Mesendoderm (in vitro differentiated cells): ENCODE measurements at regions not wholly inside any gene's neighbourhood (a gene's known extent, or its start where the extent isn't known, plus 50 kb on each side); places are given as distances from the start of the nearest gene placed in this dataset.

Source experiments
- DNase-seq: peaks from one replicate; pipeline ENCODE4 v3.0.0; 2013
- H2AK5ac ChIP-seq: 2 replicates; pipeline ENCODE4 v1.6.1; 2013; ENCODE audit warnings: low read length, inconsistent platforms
- H2BK120ac ChIP-seq: 2 replicates; pipeline ENCODE4 v1.6.1; 2013; ENCODE audit warnings: low read depth, mild to moderate bottlenecking, low read length, moderate library complexity, mixed read lengths
- H2BK15ac ChIP-seq: replicated peaks from 2 replicates; pipeline ENCODE4 v1.6.1; 2013; ENCODE audit warnings: low read depth, mild to moderate bottlenecking, moderate library complexity
- H2BK5ac ChIP-seq: 2 replicates; pipeline ENCODE4 v1.6.1; 2013; ENCODE audit warnings: low read length, inconsistent platforms
- H3K18ac ChIP-seq: 2 replicates; pipeline ENCODE4 v1.6.1; 2013; ENCODE audit warnings: mild to moderate bottlenecking, low read length, mixed read lengths
- H3K23ac ChIP-seq: one replicate; pipeline ENCODE4 v1.6.1; 2013; ENCODE audit warnings: low read length
- H3K27ac ChIP-seq: 2 replicates; pipeline ENCODE4 v1.5.1; 2013; ENCODE audit warnings: low read depth, mild to moderate bottlenecking, inconsistent platforms, low read length, moderate library complexity
- H3K27me3 ChIP-seq: 2 replicates; pipeline ENCODE4 v1.6.1; 2013; ENCODE audit warnings: low read length, control low read depth, mild to moderate bottlenecking, inconsistent platforms; ENCODE audit not compliant: insufficient read depth, poor library complexity
- H3K36me3 ChIP-seq: 2 replicates; pipeline ENCODE4 v1.6.1; 2013; ENCODE audit warnings: low read length, inconsistent platforms; ENCODE audit not compliant: control insufficient read depth, insufficient read depth
- H3K4ac ChIP-seq: one replicate; pipeline ENCODE4 v1.6.1; 2013; ENCODE audit warnings: low read depth, mild to moderate bottlenecking, low read length, moderate library complexity
- H3K4me1 ChIP-seq: 2 replicates; pipeline ENCODE4 v1.6.1; 2013; ENCODE audit warnings: low read depth, low read length, inconsistent platforms; ENCODE audit not compliant: control insufficient read depth
- H3K4me2 ChIP-seq: 2 replicates; pipeline ENCODE4 v1.6.1; 2013; ENCODE audit warnings: low read length
- H3K4me3 ChIP-seq: 2 replicates; pipeline ENCODE4 v1.5.1; 2013; ENCODE audit warnings: mild to moderate bottlenecking, low read length
- H3K56ac ChIP-seq: one replicate; pipeline ENCODE4 v1.6.1; 2013; ENCODE audit warnings: low read length
- H3K79me1 ChIP-seq: 2 replicates; pipeline ENCODE4 v1.6.1; 2013; ENCODE audit warnings: low read length, inconsistent platforms
- H3K79me2 ChIP-seq: 2 replicates; pipeline ENCODE4 v1.6.1; 2013; ENCODE audit warnings: mild to moderate bottlenecking, low read length; ENCODE audit not compliant: control insufficient read depth, insufficient read depth
- H3K9ac ChIP-seq: 2 replicates; pipeline ENCODE4 v1.6.1; 2013; ENCODE audit warnings: low read length, inconsistent platforms
- H4K5ac ChIP-seq: one replicate; pipeline ENCODE4 v1.6.1; 2013; ENCODE audit warnings: low read length
- H4K8ac ChIP-seq: one replicate; pipeline ENCODE4 v1.6.1; 2013; ENCODE audit warnings: low read depth, mild to moderate bottlenecking, control low read depth, low read length, moderate library complexity
- WGBS: extraction: QIAGEN DNeasy Blood & Tissue Kit; methylation state at CpG from one replicate; pipeline ENCODE4 v1.1.7; 2013; ENCODE audit warnings: low lambda C conversion rate, missing lambda C conversion rate; ENCODE audit not compliant: insufficient coverage; ENCODE audit errors: extremely low coverage; 5-methylcytosine and 5-hydroxymethylcytosine counted together

GRCh38 chr12:58233886-58234285 is 292.5 kb downstream of the ATP23 start:
- Histone ChIP-seq H3K9ac (no peak overlapping the region), H3K4me3 (no peak overlapping the region), H4K5ac (no peak overlapping the region), H2BK120ac (no peak overlapping the region), H2BK15ac (no peak overlapping the region), H4K8ac (no peak overlapping the region), H3K18ac (no peak overlapping the region), H2BK5ac (no peak overlapping the region), H3K23ac (no peak overlapping the region), H3K56ac (no peak overlapping the region), H3K36me3 (no peaks in the 10 kb centered on the region), H3K27ac (no peak overlapping the region), H3K4me2 (no peak overlapping the region), H3K79me1 (no peaks in the 10 kb centered on the region), H3K27me3 (no peaks in the 10 kb centered on the region), H3K4me1 (no peaks in the 10 kb centered on the region), H2AK5ac (no peak overlapping the region), H3K79me2 (no peaks in the 10 kb centered on the region), H3K4ac (no peak overlapping the region)
- no CpG with 5 or more reads among the region's 2 CpGs for WGBS
- no peak for DNase-seq

GRCh38 chr12:58238411-58238810 is 297.0 kb downstream of the ATP23 start:
- H4K8ac ChIP-seq: no peak overlapping the region
- H3K9ac ChIP-seq: no peak overlapping the region
- H2BK120ac ChIP-seq: no peak overlapping the region
- H3K27me3 ChIP-seq: no peaks in the 10 kb centered on the region
- H3K36me3 ChIP-seq: no peaks in the 10 kb centered on the region
- H4K5ac ChIP-seq: no peak overlapping the region
- H2BK5ac ChIP-seq: no peak overlapping the region
- no peak overlapping the region for H3K4me3 ChIP-seq
- no peak overlapping the region for H3K4me2 ChIP-seq
- no CpG with 5 or more reads among the region's 3 CpGs for WGBS
- H3K56ac ChIP-seq: no peak overlapping the region
- no peaks in the 10 kb centered on the region for H3K79me1 ChIP-seq
- no peaks in the 10 kb centered on the region for H3K79me2 ChIP-seq
- H2AK5ac ChIP-seq: no peak overlapping the region
- H3K4me1 ChIP-seq: no peaks in the 10 kb centered on the region
- no peak overlapping the region for H2BK15ac ChIP-seq
- no peak overlapping the region for H3K18ac ChIP-seq
- DNase-seq: no peak
- no peak overlapping the region for H3K4ac ChIP-seq
- no peak overlapping the region for H3K23ac ChIP-seq
- no peak overlapping the region for H3K27ac ChIP-seq

GRCh38 chr12:58241099-58241498 is 299.7 kb downstream of the ATP23 start:
- H3K4me2 ChIP-seq: no peak overlapping the region
- H3K79me1 ChIP-seq: no peaks in the 10 kb centered on the region
- H3K9ac ChIP-seq: no peak overlapping the region
- H3K27ac ChIP-seq: no peak overlapping the region
- WGBS: no CpG with 5 or more reads among the region's 5 CpGs
- no peak overlapping the region for H2AK5ac ChIP-seq
- no peak overlapping the region for H3K18ac ChIP-seq
- H3K79me2 ChIP-seq: no peaks in the 10 kb centered on the region
- no peaks in the 10 kb centered on the region for H3K4me1 ChIP-seq
- H3K56ac ChIP-seq: no peak overlapping the region
- H2BK120ac ChIP-seq: no peak overlapping the region
- no peaks in the 10 kb centered on the region for H3K27me3 ChIP-seq
- H3K36me3 ChIP-seq: no peaks in the 10 kb centered on the region
- H4K8ac ChIP-seq: no peak overlapping the region
- H2BK15ac ChIP-seq: no peak overlapping the region
- H4K5ac ChIP-seq: no peak overlapping the region
- no peak overlapping the region for H3K23ac ChIP-seq
- H3K4ac ChIP-seq: no peak overlapping the region
- DNase-seq: no peak
- no peak overlapping the region for H2BK5ac ChIP-seq
- no peak overlapping the region for H3K4me3 ChIP-seq

- Histone ChIP-seq H3K9ac (no peak overlapping the region), H4K8ac (no peak overlapping the region), H3K56ac (no peak overlapping the region), H3K4me1 (no peaks in the 10 kb centered on the region), H3K4me2 (no peak overlapping the region), H3K36me3 (no peaks in the 10 kb centered on the region), H2BK5ac (no peak overlapping the region), H3K27ac (no peak overlapping the region), H3K79me2 (no peaks in the 10 kb centered on the region), H3K23ac (no peak overlapping the region), H3K79me1 (no peaks in the 10 kb centered on the region), H3K18ac (no peak overlapping the region), H3K4me3 (no peak overlapping the region), H2AK5ac (no peak overlapping the region), H3K4ac (no peak overlapping the region), H2BK15ac (no peak overlapping the region), H2BK120ac (no peak overlapping the region), H4K5ac (no peak overlapping the region), H3K27me3 (no peaks in the 10 kb centered on the region)
- WGBS: no CpG with 5 or more reads among the region's 4 CpGs
- no peak for DNase-seq
Measured at GRCh38 chr12:58242796-58243630, 301.6 kb downstream of the ATP23 start.

- H3K79me2 ChIP-seq: no peaks in the 10 kb centered on the region
- H3K4me2 ChIP-seq: no peak overlapping the region
- H3K23ac ChIP-seq: no peak overlapping the region
- no peak overlapping the region for H3K18ac ChIP-seq
- no peak overlapping the region for H2BK120ac ChIP-seq
- no CpG with 5 or more reads among the region's 4 CpGs for WGBS
- H3K9ac ChIP-seq: no peak overlapping the region
- H3K36me3 ChIP-seq: no peaks in the 10 kb centered on the region
- H3K27ac ChIP-seq: no peak overlapping the region
- peak; percentile 57 for DNase-seq
- H3K79me1 ChIP-seq: no peaks in the 10 kb centered on the region
- H3K56ac ChIP-seq: no peak overlapping the region
- no peak overlapping the region for H3K4ac ChIP-seq
- H2BK5ac ChIP-seq: no peak overlapping the region
- no peak overlapping the region for H2BK15ac ChIP-seq
- H3K27me3 ChIP-seq: no peaks in the 10 kb centered on the region
- H3K4me1 ChIP-seq: no peaks in the 10 kb centered on the region
- H4K8ac ChIP-seq: no peak overlapping the region
- no peak overlapping the region for H4K5ac ChIP-seq
- H3K4me3 ChIP-seq: no peak overlapping the region
- no peak overlapping the region for H2AK5ac ChIP-seq
Measured at GRCh38 chr12:58247633-58248032, 306.3 kb downstream of the ATP23 start.

GRCh38 chr12:58248599-58248998 is 307.2 kb downstream of the ATP23 start:
- H3K23ac ChIP-seq: no peak overlapping the region
- no peak overlapping the region for H2AK5ac ChIP-seq
- H3K4ac ChIP-seq: no peak overlapping the region
- no peaks in the 10 kb centered on the region for H3K27me3 ChIP-seq
- H3K27ac ChIP-seq: no peak overlapping the region
- no peak overlapping the region for H4K5ac ChIP-seq
- H3K79me1 ChIP-seq: no peaks in the 10 kb centered on the region
- WGBS: no CpG with 5 or more reads among the region's 3 CpGs
- no peak overlapping the region for H2BK120ac ChIP-seq
- no peak overlapping the region for H3K9ac ChIP-seq
- H3K4me1 ChIP-seq: no peaks in the 10 kb centered on the region
- no peaks in the 10 kb centered on the region for H3K36me3 ChIP-seq
- H2BK5ac ChIP-seq: no peak overlapping the region
- H3K4me3 ChIP-seq: no peak overlapping the region
- H3K18ac ChIP-seq: no peak overlapping the region
- no peak overlapping the region for H3K4me2 ChIP-seq
- no peaks in the 10 kb centered on the region for H3K79me2 ChIP-seq
- H3K56ac ChIP-seq: no peak overlapping the region
- DNase-seq: no peak
- no peak overlapping the region for H4K8ac ChIP-seq
- H2BK15ac ChIP-seq: no peak overlapping the region
